ENCODE measurements at regions not wholly inside any gene's neighbourhood (a gene's known extent, or its start where the extent isn't known, plus 50 kb on each side); places are given as distances from the start of the nearest gene placed in this dataset.

- TF ChIP-seq CTCF (IDR thresholded peaks at IDR 0.05; ENCODE audit: low read length, missing control alignments) = no peak
- no peak overlapping the region for H3K4me3 ChIP-seq (replicated peaks; ENCODE audit: low read depth, low read length)
- DNase-seq (ENCODE audit: low read depth) = no peak
Measured at GRCh38 chr1:194230351-194231144, 1044.1 kb upstream of the B3GALT2 start.

GRCh38 chr1:194228427-194228826 is 1042.0 kb upstream of the B3GALT2 start:
- no peak for DNase-seq (ENCODE audit: low read depth)
- TF ChIP-seq CTCF (IDR thresholded peaks at IDR 0.05; ENCODE audit: low read length, missing control alignments) = no peak
- H3K4me3 ChIP-seq (replicated peaks; ENCODE audit: low read depth, low read length) = no peak overlapping the region

GRCh38 chr1:194227161-194227560 is 1040.7 kb upstream of the B3GALT2 start:
- no peak overlapping the region for H3K4me3 ChIP-seq (replicated peaks; ENCODE audit: low read depth, low read length)
- no peak for DNase-seq (ENCODE audit: low read depth)
- TF ChIP-seq CTCF (IDR thresholded peaks at IDR 0.05; ENCODE audit: low read length, missing control alignments) = no peak

- H3K4me3 ChIP-seq (replicated peaks; ENCODE audit: low read depth, low read length) = no peak overlapping the region
- TF ChIP-seq CTCF (IDR thresholded peaks at IDR 0.05; ENCODE audit: low read length, missing control alignments) = no peak
Measured at GRCh38 chr1:194225821-194226220, 1039.4 kb upstream of the B3GALT2 start.

GRCh38 chr1:194223596-194223995 is 1037.2 kb upstream of the B3GALT2 start:
- no peak overlapping the region for H3K4me3 ChIP-seq (replicated peaks; ENCODE audit: low read depth, low read length)
- DNase-seq (ENCODE audit: low read depth) = no peak
- TF ChIP-seq CTCF (IDR thresholded peaks at IDR 0.05; ENCODE audit: low read length, missing control alignments) = no peak

More at GRCh38 chr1:194225821-194226220, 1039.4 kb upstream of the B3GALT2 start:
- no peak for DNase-seq (ENCODE audit: low read depth)

GRCh38 chr1:194215448-194215847 is 1029.0 kb upstream of the B3GALT2 start:
- H3K4me3 ChIP-seq (replicated peaks; ENCODE audit: low read depth, low read length) = no peak overlapping the region
- TF ChIP-seq CTCF (IDR thresholded peaks at IDR 0.05; ENCODE audit: low read length, missing control alignments) = no peak
- DNase-seq (ENCODE audit: low read depth) = no peak

- H3K4me3 ChIP-seq (replicated peaks; ENCODE audit: low read depth, low read length) = no peak overlapping the region
- TF ChIP-seq CTCF (IDR thresholded peaks at IDR 0.05; ENCODE audit: low read length, missing control alignments) = no peak
- DNase-seq (ENCODE audit: low read depth) = no peak
Measured at GRCh38 chr1:194214735-194215134, 1028.3 kb upstream of the B3GALT2 start.
